Epithelial cell of prostate (primary cell): ENCODE measurements at regions not wholly inside any gene's neighbourhood (a gene's known extent, or its start where the extent isn't known, plus 50 kb on each side); places are given as distances from the start of the nearest gene placed in this dataset.
"Not testable (repeated sequence)": the region's sequence is repeated elsewhere in the genome, so short reads cannot be mapped to it uniquely, and the experiment has no call there.

Experiments used
- DNase-seq: peaks from one replicate; pipeline ENCODE4 v3.0.0-alpha.2; 2011; ENCODE audit warnings: low read depth, low spot score
- H3K27ac ChIP-seq: fragments of 450-650 bp; 2 replicates; pipeline ENCODE4 v1.5.1; 2017; ENCODE audit warnings: mild to moderate bottlenecking

DNA sequence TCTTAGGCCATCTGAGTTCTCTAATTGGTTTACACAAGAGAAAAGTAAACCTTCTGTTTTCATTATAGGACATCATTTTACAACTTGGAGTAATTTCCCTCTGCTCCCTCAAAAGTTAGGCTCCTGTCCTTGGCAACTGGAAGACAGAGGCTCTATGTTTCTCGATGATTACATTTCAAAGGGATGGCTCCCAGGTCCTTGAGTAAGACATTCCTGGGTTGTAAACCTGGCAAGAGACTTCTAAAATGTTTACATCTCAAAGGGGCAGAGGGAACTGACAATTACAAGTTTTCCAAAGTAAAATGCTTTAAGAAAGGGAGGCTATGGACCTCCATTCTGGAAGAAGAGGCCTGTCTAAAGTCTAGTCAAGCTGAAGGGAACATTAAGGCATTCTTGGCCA is 268.3 kb upstream of the REG3G start:
- DNase-seq, result no peak
- no peak overlapping the region for H3K27ac ChIP-seq

DNA sequence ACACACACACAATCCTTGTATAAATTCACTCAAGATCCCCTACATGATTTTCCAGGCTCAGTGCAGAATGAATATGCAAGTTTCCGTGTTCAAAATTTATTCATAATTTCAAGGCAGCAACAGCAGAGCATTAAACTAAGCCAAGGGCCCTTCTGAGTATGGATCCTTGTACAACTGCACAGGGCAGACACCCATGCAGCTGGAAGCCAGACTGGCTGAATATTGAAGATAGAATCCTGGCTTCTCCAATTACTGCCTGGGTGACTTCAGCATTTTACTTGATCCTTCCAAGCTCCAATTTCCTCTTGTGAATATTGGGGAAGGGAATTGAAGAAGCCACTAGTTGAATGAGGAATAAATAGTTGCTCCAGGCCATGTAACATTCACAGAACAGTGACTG is 267.9 kb upstream of the REG3G start:
- H3K27ac ChIP-seq, result no peak overlapping the region
- no peak for DNase-seq

DNA sequence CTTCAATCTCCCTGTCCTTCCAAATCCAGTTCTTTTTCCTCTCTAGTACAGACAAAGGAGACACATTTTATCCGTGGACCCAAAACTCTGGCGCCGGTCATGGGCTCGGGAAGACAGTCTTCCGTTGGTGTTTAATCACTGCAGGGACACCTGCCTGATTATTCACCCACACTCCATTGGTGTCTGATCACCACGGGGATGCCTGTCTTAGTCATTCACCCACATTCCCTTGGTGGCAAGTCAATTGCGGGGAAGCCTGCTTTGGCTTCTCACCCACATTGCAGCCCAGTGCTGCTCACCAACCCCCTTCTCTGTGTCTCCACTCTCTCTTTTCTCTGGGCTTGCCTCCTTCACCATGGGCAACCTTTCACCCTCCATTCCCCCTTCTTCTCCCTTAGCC is 266.7 kb upstream of the REG3G start:
- not testable (repeated sequence) for H3K27ac ChIP-seq, DNase-seq

DNA sequence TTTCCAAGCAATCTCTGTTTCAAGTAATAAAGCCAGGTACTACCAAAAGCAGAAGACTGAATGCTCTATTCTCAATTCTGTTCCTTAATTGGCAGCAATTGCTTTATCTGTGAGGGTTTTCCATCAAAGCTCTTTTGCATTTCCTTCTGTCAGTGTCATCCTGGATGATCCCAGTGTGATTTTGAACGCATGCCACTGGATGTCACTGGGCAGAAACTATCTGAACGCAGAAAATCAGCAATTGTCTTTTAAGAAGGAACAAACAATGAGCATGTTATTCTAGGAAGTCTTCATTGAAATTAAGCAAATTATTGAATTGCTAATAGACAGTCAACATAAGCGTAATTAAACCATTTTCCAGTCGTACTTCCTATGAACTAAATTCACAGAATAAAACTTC is 259.0 kb upstream of the REG3G start:
- no peak for DNase-seq

DNA sequence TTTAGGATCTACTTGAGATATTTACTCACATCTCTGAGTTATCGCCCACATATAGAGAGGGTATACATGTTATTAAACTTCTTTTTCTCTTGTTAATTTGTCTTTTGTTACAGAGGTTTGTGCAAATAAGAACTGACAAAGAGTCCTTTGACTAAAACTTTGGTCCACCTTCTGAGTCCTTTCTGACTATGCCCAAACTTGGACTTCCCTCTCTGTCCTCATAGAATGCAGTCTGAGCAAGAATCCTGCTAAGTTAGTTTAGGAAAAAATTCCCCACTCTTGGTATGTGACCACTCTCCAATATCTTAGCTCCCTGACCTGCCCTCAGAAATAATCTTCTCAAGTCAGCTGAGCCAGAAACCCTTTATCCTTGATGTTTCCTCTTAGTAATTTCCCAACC is 257.5 kb upstream of the REG3G start:
- no peak for DNase-seq
- no peak overlapping the region for H3K27ac ChIP-seq

More for the DNA sequence above, 259.0 kb upstream of the REG3G start:
- H3K27ac ChIP-seq, result no peak overlapping the region

DNA sequence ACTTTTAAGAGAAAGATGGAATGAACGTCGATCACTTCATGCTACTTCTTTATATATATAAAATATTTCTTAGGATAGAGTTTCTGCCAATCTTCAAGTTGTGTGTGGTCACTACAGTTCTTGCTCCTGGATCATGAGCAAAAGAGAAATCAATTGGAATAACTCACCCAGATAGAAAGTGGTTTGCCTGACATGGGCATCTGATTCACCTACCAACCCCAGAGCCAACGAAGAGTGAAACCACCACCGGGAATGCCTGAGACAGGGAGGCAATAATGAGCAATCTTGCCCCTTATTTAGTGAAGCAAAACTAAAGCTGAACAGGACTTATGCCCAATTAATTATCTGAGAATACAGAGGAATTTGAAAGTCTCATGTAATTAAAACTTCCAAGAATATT is 250.2 kb upstream of the REG3G start:
- no peak for DNase-seq

DNA sequence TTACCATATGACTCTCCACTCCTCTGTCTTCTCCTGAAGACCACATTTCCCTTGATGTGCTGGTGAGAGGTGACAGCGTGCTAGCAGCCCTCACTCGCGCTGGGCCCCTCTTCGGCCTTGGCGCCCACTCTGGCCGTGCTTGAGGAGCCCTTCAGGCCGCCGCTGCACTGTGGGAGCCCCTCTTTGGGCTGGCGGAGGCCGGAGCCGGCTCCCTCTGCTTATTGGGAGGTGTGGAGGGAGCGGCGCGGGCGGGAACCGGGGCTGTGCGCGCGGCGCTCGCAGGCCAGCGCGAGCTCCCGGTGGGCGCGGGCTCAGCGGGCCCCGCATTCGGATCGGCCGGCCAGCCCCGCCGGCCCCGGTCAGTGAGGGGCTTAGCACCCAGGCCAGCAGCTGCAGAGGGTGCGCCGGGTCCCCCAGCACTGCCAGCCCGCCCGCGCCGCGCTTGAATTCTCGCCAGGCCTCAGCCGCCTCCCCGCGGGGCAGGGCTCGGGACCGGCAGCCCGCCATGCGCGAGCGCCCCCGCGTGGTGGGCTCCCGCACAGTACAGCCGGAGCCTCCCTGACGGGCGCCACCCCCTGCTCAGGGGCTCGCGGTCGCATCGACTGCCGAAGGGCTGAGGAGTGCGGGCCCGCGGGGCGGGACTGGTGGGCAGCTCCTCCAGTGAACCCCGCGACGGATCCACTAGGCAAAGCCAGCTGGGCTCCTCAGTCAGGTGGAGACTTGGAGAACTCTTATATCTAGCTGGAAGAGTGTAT is 246.6 kb upstream of the REG3G start:
- no peak for DNase-seq
- no peak overlapping the region for H3K27ac ChIP-seq

More for the DNA sequence above, 250.2 kb upstream of the REG3G start:
- no peak overlapping the region for H3K27ac ChIP-seq

DNA sequence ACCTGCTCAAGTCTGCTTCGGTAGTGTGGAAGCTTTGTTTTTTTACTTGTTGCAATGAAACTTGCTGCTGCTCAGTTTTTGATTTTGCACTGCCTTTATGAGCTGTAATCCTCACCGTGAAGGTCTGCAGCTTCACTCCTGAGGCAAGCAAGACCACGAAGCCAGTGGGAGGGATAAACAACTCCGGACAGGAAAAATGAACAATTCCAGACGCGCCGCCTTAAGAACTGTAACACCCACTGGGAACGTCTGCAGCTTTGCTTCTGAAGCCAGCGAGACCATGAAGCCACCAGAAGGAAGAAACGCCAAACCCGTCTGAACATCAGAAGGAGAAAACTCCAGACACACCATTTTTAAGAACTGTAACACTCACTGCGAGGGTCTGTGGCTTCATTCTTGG is 245.7 kb upstream of the REG3G start:
- no peak for DNase-seq
- H3K27ac ChIP-seq, result no peak overlapping the region

DNA sequence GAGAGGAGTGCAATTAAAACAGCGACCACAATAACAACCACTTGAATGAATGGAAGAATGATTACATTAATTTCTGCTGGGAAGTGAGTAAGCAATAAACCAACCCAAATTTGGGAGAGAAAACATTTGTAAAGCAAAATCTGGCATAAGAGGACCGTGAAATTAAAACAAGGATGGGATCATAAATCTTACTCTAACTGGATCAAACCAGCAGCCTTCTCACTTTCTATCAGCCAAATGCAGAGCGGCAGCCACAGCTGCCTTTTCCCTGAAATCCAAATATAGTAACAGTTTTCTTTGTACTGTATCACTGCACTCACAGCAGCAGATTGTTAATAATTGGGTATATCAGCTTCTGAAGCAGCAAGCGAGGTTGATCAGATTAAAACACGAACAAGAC is 245.2 kb upstream of the REG3G start:
- DNase-seq, result no peak
- H3K27ac ChIP-seq, result no peak overlapping the region

GRCh38 chr2:78780864-78781583 is 244.5 kb upstream of the REG3G start:
- H3K27ac ChIP-seq, result no peak overlapping the region
- DNase-seq, result no peak

- no peak overlapping the region for H3K27ac ChIP-seq
- DNase-seq, result no peak
Observed at GRCh38 chr2:78782196-78782595, 243.3 kb upstream of the REG3G start.

- DNase-seq, result no peak
- no peak overlapping the region for H3K27ac ChIP-seq
Observed at GRCh38 chr2:78811955-78812610, 213.4 kb upstream of the REG3G start.

- no peak for DNase-seq
Observed at GRCh38 chr2:78814331-78814986, 211.0 kb upstream of the REG3G start.

GRCh38 chr2:78817430-78817829 is 208.1 kb upstream of the REG3G start:
- DNase-seq, result no peak
- no peak overlapping the region for H3K27ac ChIP-seq

More at GRCh38 chr2:78814331-78814986, 211.0 kb upstream of the REG3G start:
- no peak overlapping the region for H3K27ac ChIP-seq

- no peak overlapping the region for H3K27ac ChIP-seq
- DNase-seq, result no peak
Observed at GRCh38 chr2:78832481-78832880, 193.0 kb upstream of the REG3G start.

GRCh38 chr2:78839259-78839658 is 186.2 kb upstream of the REG3G start:
- DNase-seq, result no peak
- no peak overlapping the region for H3K27ac ChIP-seq

GRCh38 chr2:78840311-78840710 is 185.2 kb upstream of the REG3G start:
- H3K27ac ChIP-seq, result not testable (repeated sequence)

GRCh38 chr2:78845664-78846185 is 179.8 kb upstream of the REG3G start:
- no peak for DNase-seq
- no peak overlapping the region for H3K27ac ChIP-seq

More at GRCh38 chr2:78840311-78840710, 185.2 kb upstream of the REG3G start:
- not testable (repeated sequence) for DNase-seq

GRCh38 chr2:78861546-78861945 is 164.0 kb upstream of the REG3G start:
- H3K27ac ChIP-seq, result no peak overlapping the region
- DNase-seq, result no peak

DNA sequence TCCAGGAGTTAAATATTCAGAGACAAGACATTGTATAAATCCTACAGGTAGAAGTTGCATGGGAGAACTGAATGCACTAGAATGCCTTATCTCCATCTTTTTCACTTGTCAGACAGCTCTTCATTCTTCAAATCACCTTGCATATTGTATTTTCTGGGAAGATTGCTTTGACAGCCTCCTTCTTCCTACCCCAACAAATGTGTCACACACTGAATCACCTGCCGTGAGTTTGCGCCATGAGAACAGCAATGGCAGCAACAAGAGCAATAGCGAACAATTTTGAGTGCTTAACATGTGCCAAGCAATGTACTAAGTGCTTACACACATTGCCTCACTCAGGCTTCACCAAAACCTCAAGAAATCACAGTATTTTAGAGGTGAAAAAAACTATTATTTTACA is 161.3 kb upstream of the REG3G start:
- DNase-seq, result no peak
- no peak overlapping the region for H3K27ac ChIP-seq
